ENCODE measurements at regions not wholly inside any gene's neighbourhood (a gene's known extent, or its start where the extent isn't known, plus 50 kb on each side); places are given as distances from the start of the nearest gene placed in this dataset.

DNA sequence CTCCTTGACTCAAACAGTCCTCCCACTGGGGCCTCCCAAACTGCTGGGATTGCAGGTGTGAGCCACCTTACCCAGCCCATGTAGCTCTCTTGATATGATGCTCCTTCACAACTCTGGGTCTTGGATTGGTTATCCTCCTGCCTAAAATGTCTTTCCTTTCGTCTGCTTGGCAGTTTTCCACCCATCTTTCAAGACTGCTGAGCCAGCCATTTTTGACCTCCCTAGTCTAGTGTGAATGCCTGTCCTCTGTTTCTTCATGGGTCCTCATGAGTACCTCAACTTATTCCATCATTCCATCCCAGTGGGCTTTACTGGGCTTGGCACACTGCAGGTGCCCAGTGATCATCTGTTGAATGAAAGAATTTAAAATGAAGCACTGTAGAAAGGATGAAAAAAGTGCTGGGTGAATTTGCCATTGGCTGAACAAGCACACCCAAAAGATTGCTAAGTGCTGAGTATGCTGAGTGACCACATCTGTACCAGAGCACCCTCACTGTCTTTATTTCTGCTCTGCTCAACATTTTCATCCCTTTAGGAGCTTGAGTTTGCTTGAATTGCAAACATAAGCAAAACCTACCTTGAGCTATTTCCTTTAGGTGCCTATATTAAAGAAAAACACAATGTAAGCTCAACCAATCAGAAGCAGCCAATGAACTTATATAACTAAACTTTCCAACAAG lies 84.8 kb upstream of the FAM169A start:
- TF ChIP-seq CTBP1 (IDR thresholded peaks at IDR 0.05; ENCODE audit: borderline replicate concordance): no peak
- no peak for TF ChIP-seq BHLHE40 (IDR thresholded peaks at IDR 0.05; ENCODE audit: borderline replicate concordance)
